UCSD-AML1 (cell line): ENCODE measurements at regions not wholly inside any gene's neighbourhood (a gene's known extent, or its start where the extent isn't known, plus 50 kb on each side); places are given as distances from the start of the nearest gene placed in this dataset.
"Not testable (repeated sequence)": the region's sequence is repeated elsewhere in the genome, so short reads cannot be mapped to it uniquely, and the experiment has no call there.

Experiments
- DNase-seq: peaks from one replicate; lab custom pipeline; 2025; ENCODE audit not compliant: unreplicated experiment; lab: John Stamatoyannopoulos, UW

DNA sequence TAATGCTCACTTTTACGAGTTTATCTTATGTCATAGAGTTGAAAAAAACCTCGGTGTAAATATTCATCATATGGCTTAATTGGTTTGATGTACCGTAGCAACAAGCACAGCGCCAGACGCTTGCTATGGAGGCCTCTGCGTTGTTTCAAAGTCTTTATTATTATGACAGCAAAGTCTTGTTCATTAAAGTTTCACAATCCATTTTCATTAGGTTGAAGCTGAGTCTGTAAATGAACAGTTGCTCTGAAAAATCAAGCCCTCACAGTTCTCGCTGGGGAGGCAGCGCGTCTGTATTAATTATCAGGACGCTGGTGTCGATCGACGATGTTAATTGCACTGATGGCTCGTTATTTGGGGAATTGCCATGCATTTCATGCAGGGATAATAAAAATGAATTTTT, 185.6 kb downstream of the INSC start:
- no peak for DNase-seq

DNA sequence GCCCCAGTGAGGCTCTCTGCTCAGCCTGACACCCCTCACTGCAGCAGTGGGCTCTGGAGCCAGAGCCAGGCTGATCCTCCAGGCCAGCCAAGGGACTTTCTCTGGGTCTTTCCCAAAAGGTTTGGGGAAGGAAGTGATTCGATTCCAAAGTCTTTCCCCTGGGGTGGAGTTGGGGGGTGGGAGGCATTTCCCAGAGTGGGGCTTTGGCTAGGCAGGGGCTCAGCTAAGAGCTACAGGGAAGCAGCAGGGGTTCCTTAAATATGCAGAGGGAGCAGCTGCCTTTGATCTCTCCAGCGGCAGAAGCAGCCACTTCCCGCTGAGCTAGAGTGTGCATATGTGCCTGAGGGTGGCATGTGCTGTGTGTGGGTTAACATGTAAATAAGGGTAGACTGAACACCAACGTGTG, 192.9 kb downstream of the INSC start:
- no peak for DNase-seq

DNA sequence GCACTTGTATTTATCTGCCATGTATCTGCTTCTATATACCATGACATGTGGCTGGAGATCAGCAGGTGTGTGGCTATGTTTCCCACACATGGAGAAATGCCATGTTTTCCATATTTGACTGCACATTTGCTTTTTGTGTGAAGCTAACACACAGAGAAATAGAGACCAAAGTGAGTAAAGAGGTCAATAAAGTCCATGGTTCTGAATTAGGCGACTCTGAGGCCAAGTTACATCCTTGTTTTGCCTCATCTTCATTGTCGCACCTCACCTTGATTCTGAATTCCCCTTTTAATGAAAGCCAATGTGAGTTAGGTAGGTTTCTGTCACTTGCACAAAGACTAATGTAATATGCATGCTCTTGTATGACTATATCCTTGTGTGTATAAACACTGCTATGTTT, 194.1 kb downstream of the INSC start:
- DNase-seq: no peak

- no peak for DNase-seq
Measured at GRCh38 chr11:15309296-15309695, 194.6 kb downstream of the INSC start.

DNA sequence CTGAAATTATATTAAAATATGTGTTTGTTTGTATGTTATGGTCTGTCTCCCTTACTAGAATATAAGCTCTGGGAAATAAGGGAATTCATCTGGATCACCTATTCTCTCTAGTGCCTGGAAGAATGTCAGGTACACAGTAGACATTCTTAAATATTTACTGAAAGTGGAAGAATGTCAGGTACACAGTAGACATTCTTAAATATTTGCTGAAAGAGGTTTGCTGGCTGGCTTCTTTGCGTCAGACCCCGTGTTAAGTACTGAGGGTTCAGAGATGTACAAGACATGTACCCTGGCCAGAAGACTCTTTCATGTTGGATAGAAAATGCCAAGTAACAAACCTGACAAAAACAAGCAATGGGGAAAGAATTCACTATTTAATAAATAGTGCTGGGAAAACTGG, 199.1 kb downstream of the INSC start:
- no peak for DNase-seq

DNA sequence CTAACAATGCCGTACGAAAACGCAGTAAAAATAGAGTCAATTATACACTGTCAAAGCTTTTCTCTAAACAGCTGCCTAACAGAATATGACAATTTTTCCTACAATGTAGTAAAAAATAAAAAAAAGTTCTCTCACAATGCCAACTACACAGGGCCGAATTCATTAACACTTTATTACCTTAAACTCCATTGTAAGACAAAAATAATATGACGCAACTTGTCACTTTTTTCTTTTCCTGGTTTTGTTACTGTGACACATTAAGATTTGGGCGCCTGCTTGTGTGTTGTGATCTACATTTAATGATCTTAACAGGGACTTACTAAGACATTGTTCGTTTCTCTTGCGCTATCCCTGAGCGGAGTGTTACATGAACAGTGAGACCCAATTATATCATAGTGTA, 204.1 kb downstream of the INSC start:
- DNase-seq: no peak

GRCh38 chr11:15326520-15326919, 211.8 kb downstream of the INSC start:
- DNase-seq: no peak

- no peak for DNase-seq
Measured at GRCh38 chr11:15327786-15328231, 213.1 kb downstream of the INSC start.

GRCh38 chr11:15333407-15333806, 218.7 kb downstream of the INSC start:
- DNase-seq: no peak

DNA sequence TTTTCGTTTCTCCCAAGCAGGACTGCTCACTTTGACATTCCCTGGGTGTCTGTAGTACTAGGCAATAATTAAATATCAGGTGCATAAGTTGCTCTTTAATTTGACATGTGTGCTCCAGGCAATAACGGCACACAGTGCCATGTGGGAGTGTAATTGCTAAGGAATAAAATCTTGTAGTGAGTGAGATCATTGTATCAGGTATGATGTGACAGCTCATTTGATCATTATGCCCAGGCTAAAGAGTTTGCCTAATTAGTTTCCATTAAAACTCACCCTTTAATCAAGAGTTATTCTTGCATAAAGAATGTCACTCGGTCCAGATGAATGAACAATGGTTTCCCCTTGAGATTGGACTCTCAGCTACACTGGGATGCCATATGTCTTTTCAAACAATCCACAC, 220.0 kb downstream of the INSC start:
- DNase-seq: no peak

- DNase-seq: no peak
Measured at GRCh38 chr11:15336021-15336420, 221.3 kb downstream of the INSC start.

DNA sequence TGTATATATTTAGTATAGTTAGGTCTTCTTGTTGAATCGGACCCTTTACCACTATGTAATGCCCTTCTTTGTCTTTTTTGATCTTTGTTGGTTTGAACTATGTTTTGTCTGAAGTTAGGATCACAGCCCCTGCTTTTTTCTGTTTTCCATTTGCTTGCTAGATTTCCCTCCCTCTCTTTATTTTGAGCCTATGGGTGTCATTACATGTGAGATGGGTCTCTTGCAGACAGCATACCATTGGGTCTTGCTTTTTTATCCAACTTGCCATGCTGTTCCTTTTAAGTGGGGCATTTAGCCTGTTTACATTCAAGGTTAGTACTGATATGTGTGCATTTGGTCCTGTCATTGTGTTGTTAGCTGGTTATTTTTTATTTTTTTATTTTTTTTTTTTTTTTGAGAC, 224.6 kb downstream of the INSC start:
- no peak for DNase-seq

GRCh38 chr11:15341587-15341986, 226.9 kb downstream of the INSC start:
- DNase-seq: no peak

- DNase-seq: no peak
Measured at GRCh38 chr11:15342163-15342562, 227.4 kb downstream of the INSC start.

DNA sequence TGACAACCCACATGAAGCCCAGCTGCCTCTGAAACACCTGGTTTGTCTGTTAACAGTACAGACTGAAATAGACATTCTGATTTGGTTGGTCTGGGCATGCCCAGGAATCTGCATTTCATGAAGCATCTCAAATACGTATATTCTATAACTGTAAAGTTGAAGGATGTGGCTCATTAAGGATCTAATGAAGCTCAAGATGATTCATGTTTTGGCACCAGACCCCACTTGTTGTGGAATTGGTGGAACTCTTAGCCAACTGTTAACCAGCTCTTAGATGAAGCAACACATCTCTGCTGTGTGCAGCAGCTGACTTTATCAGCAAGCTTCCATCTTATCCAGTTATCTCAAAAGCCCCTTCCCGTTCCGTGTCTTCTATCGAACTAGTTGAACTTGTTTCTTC, 232.2 kb downstream of the INSC start:
- no peak for DNase-seq

DNA sequence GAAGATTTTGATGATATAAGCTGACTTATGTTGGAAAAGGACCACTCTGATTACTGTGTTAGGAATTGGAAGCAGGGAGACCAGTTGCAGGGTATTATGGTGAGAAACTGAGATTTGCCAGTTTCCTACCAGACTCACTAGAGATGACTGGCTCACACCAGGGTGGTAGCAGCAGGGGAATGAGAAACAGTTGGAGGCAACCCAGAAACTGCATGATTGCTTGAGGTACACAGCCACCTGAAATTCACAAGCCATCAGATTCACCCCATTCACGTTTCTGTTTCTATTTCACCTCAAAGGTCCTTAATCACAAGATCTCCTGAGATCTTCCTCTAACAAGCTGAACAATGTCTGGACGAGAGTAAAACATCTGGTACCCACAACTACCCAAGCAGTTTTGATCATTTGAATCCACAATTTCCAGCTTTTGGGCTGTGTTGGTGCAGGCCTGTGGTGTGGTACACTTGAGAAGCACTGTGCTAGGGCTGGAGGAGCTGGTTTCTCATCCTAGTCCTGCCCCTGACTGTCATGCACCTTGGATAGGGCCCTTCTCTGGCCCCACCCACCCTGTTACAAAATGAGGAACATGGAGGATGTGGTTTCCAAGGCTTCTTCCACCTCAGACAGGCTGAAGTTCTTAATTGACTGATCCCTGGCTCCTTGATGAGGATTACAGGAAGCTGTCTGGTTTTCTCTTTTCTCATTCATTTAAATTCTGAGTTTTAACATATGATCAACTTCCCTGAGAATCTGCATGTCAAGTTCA, 233.4 kb downstream of the INSC start:
- no peak for DNase-seq

DNA sequence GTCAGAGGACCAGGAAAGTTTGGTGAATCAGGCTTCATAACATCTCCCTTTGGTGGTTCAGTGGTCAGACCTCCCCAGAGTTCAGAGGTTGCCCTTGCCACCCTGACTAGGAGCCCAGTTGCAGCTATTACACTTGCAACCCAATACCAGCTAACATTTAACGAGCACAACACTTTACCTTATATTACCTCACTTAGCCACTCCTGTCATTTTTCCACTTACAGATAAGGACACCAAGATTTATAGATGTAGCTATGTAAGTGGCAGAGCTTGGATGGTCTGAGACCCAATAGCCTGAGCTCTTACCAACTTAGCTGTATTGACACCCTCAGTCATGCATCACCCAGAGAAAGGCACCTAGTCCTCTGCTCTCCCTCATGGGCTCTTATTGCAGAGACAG, 234.7 kb downstream of the INSC start:
- DNase-seq: no peak

DNA sequence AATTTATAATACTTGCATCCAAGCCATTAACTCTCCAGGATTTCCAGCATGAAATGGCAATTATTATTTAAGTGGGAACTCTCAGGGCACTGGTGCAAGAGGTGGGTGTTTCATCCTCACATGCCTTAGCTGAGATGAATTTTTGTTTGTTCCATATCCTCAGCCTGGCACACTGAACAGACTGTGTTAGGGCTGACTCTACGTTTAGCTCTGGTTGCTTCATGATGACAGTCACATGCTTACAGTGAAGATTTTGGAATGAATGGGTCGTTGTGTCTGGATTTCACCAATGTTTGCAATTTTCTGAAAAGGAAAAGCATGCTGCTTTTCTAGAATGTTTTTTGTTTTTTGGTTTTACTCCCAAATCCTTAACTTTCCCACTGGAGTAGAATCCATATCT, 246.6 kb downstream of the INSC start:
- DNase-seq: no peak

DNA sequence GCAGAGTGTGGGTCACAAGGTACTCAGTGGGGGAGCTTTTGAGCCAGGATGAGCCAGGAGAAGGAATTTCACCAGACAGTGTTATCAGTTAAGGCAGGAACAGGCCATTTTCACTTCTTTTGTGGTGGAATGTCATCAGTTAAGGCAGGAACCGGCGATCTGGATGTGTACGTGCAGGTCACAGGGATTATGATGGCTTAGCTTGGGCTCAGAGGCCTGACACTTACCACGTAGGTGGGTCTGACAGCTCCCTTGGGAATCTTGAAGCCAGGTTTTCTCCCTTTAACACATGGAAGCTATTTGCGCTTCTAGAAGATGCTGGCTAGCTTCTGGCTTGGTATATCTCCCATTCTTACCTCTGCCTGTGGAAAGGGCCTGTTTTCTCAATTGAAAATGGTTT, 250.6 kb downstream of the INSC start:
- DNase-seq: not testable (repeated sequence)

- DNase-seq: no peak
Measured at GRCh38 chr11:15367695-15368094, 253.0 kb downstream of the INSC start.

GRCh38 chr11:15370495-15371147, 255.9 kb downstream of the INSC start:
- DNase-seq: no peak

- DNase-seq: no peak
Measured at GRCh38 chr11:15371533-15371932, 256.8 kb downstream of the INSC start.

- DNase-seq: no peak
Measured at GRCh38 chr11:15374418-15374817, 259.7 kb downstream of the INSC start.
